ENCODE measurements at regions not wholly inside any gene's neighbourhood (a gene's known extent, or its start where the extent isn't known, plus 50 kb on each side); places are given as distances from the start of the nearest gene placed in this dataset.

DNA sequence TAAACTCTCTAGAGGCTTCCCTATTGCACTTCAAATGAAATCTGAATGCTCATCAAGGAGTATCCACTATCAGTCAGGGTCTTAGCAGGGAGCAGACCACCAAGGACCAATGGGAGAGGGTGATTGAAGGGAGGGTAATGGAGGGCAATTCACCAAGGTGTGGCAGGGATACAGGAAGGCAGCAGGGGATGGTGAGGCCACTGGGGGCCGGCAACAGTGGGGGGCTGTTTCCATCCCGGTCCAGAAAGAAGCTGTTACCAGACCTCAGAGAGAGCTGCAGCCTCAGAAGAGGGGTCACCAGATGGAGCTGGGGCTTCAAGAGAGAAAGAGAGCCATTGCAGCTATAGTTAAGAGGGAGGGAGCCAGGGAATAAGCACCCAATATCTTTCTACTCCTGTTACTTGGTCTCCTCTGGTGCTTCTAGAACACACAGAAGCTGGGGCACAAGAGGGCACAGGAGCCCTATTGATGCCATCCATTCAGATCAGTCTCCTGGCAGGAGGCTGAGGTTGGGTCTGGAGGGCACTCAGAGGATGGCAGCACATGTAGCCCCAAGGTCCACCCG, 417.6 kb downstream of the PTPRU start:
- TF ChIP-seq POLR2A (IDR thresholded peaks at IDR 0.05; ENCODE audit: low read depth, low read length): no peak
- TF ChIP-seq POLR2AphosphoS5 (IDR thresholded peaks at IDR 0.05; ENCODE audit: low read depth, low read length): no peak
- no peak for TF ChIP-seq TAF1 (IDR thresholded peaks at IDR 0.05; ENCODE audit: borderline replicate concordance, low read depth, low read length)
